Natural killer cell treated with Interleukin-12 subunit alpha and Interleukin-12 subunit beta and Interleukin-15 and Interleukin-18, amount 100 ng/mL, for 72 hours (primary cell): ENCODE measurements at regions not wholly inside any gene's neighbourhood (a gene's known extent, or its start where the extent isn't known, plus 50 kb on each side); places are given as distances from the start of the nearest gene placed in this dataset.

Experiments
- ATAC-seq, 2 donors: fragments of 150-1000 bp; cut with Tn5 transposase in 1 of 2; sonication (Bioruptor Pico), chemical (Tn5 transposase) in 1 of 2; 2 replicates each; pipeline ENCODE4 v1.10.0; 2021
- DNase-seq: peaks from one replicate; pipeline ENCODE4 v3.0.0; 2022; ENCODE audit warnings: low spot score
- H3K27ac Mint-ChIP-seq, 2 donors: 1 replicate in 1 of 2; 2 replicates in 1 of 2; pipeline ENCODE4 v1.8.0; 2022; ENCODE audit warnings: mixed read lengths in 2 of 2, mild to moderate bottlenecking in 1 of 2, moderate library complexity in 1 of 2
- H3K27me3 Mint-ChIP-seq, 2 donors: 1 replicate in 1 of 2; 2 replicates in 1 of 2; pipeline ENCODE4 v1.8.0; 2022; ENCODE audit warnings: mixed read lengths in 2 of 2
- H3K36me3 Mint-ChIP-seq: one replicate; pipeline ENCODE4 v1.8.0; 2022; ENCODE audit warnings: mixed read lengths
- H3K4me1 Mint-ChIP-seq, 2 donors: 1 replicate in 1 of 2; 2 replicates in 1 of 2; pipeline ENCODE4 v1.8.0; 2022; ENCODE audit warnings: low read depth in 2 of 2, mixed read lengths in 2 of 2, mild to moderate bottlenecking in 1 of 2
- H3K4me3 Mint-ChIP-seq: one replicate; pipeline ENCODE4 v1.8.0; 2022; ENCODE audit warnings: mixed read lengths
- H3K9me3 Mint-ChIP-seq: 2 replicates; pipeline ENCODE4 v1.8.0; 2022; ENCODE audit warnings: mixed read lengths

- no peak for DNase-seq
- H3K9me3 Mint-ChIP-seq = peaks cover 12% of the 10 kb centered on the region
These were observed 638.0 kb downstream of the NYAP2 start for GRCh38 chr2:226037526-226037925.

GRCh38 chr2:226031647-226032501 lies 632.4 kb downstream of the NYAP2 start:
- Mint-ChIP-seq H3K27me3 (peaks cover 12 to 21% of the 10 kb centered on the region in 2 donors), H3K27ac (no peak overlapping the region)
- no peak for ATAC-seq

More at GRCh38 chr2:226037526-226037925, 638.0 kb downstream of the NYAP2 start:
- no peak overlapping the region for H3K27ac Mint-ChIP-seq
- H3K36me3 Mint-ChIP-seq = no peaks in the 10 kb centered on the region
- H3K4me1 Mint-ChIP-seq = no peaks in the 10 kb centered on the region
- H3K27me3 Mint-ChIP-seq = no peaks in the 10 kb centered on the region
- no peak overlapping the region for H3K4me3 Mint-ChIP-seq
- ATAC-seq = no peak

GRCh38 chr2:226030788-226031646 lies 631.5 kb downstream of the NYAP2 start:
- no peak for DNase-seq
- Mint-ChIP-seq H3K27ac (no peak overlapping the region), H3K27me3 (peaks cover 12 to 21% of the 10 kb centered on the region in 2 donors), H3K4me3 (no peak overlapping the region), H3K4me1 (no peaks in the 10 kb centered on the region), H3K36me3 (no peaks in the 10 kb centered on the region), H3K9me3 (peaks cover 6% of the 10 kb centered on the region)
- peak in 1 of 2 donors; percentile 60 for ATAC-seq

More at GRCh38 chr2:226031647-226032501, 632.4 kb downstream of the NYAP2 start:
- no peak for DNase-seq
- no peaks in the 10 kb centered on the region for H3K36me3 Mint-ChIP-seq
- no peaks in the 10 kb centered on the region for H3K4me1 Mint-ChIP-seq
- H3K9me3 Mint-ChIP-seq = peaks cover 3% of the 10 kb centered on the region
- H3K4me3 Mint-ChIP-seq = no peak overlapping the region

GRCh38 chr2:226030369-226030768 lies 630.9 kb downstream of the NYAP2 start:
- Mint-ChIP-seq H3K4me1 (no peaks in the 10 kb centered on the region), H3K27ac (no peak overlapping the region), H3K36me3 (no peaks in the 10 kb centered on the region), H3K9me3 (peaks cover 6% of the 10 kb centered on the region), H3K27me3 (peaks cover 12 to 21% of the 10 kb centered on the region in 2 donors), H3K4me3 (no peak overlapping the region)
- DNase-seq (no peak), ATAC-seq (no peak)

- no peaks in the 10 kb centered on the region for H3K27me3 Mint-ChIP-seq
- H3K36me3 Mint-ChIP-seq = no peaks in the 10 kb centered on the region
- H3K4me3 Mint-ChIP-seq = no peak overlapping the region
- DNase-seq (no peak), ATAC-seq (no peak)
- H3K27ac Mint-ChIP-seq = no peak overlapping the region
- H3K9me3 Mint-ChIP-seq = peaks cover 17% of the 10 kb centered on the region
- H3K4me1 Mint-ChIP-seq = no peaks in the 10 kb centered on the region
These were observed 624.4 kb downstream of the NYAP2 start for GRCh38 chr2:226023946-226024345.

- no peaks in the 10 kb centered on the region for H3K36me3 Mint-ChIP-seq
- no peaks in the 10 kb centered on the region for H3K4me1 Mint-ChIP-seq
- peaks cover 18% of the 10 kb centered on the region for H3K9me3 Mint-ChIP-seq
- H3K27me3 Mint-ChIP-seq = no peaks in the 10 kb centered on the region
- DNase-seq (no peak), ATAC-seq (no peak)
- no peak overlapping the region for H3K4me3 Mint-ChIP-seq
- H3K27ac Mint-ChIP-seq = no peak overlapping the region
These were observed 623.9 kb downstream of the NYAP2 start for GRCh38 chr2:226023383-226023782.

GRCh38 chr2:226020956-226021355 lies 621.4 kb downstream of the NYAP2 start:
- H3K9me3 Mint-ChIP-seq = peaks cover 23% of the 10 kb centered on the region
- no peak overlapping the region for H3K27ac Mint-ChIP-seq
- H3K4me3 Mint-ChIP-seq = no peak overlapping the region
- ATAC-seq = no peak
- H3K27me3 Mint-ChIP-seq = no peaks in the 10 kb centered on the region
- H3K36me3 Mint-ChIP-seq = no peaks in the 10 kb centered on the region
- no peak for DNase-seq
- H3K4me1 Mint-ChIP-seq = no peaks in the 10 kb centered on the region

- Mint-ChIP-seq H3K27ac (no peak overlapping the region), H3K4me1 (no peaks in the 10 kb centered on the region), H3K4me3 (no peak overlapping the region), H3K36me3 (no peaks in the 10 kb centered on the region), H3K9me3 (peaks cover 25% of the 10 kb centered on the region), H3K27me3 (no peaks in the 10 kb centered on the region)
- DNase-seq (no peak), ATAC-seq (no peak)
These were observed 620.7 kb downstream of the NYAP2 start for GRCh38 chr2:226020176-226020575.

DNA sequence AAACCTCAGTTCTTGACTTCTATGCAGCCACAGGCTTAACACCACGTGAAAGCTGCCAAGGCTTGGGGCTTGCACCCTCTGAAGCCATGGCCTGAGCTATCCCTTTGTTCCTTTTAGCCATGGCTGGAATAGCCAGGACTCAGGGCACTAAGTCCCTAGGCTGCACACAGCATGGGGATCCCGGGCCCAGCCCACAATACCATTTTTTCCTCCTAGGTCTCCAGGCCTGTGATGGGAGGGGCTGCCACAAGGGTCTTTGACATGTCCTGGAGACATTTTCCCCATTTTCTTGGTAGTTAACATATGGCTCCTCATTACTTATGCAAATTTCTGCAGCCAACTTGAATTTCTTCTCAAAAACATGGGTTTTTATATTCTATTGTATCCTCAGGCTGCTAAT lies 619.1 kb downstream of the NYAP2 start:
- no peaks in the 10 kb centered on the region for H3K27me3 Mint-ChIP-seq
- H3K9me3 Mint-ChIP-seq = peaks cover 23% of the 10 kb centered on the region
- no peaks in the 10 kb centered on the region for H3K36me3 Mint-ChIP-seq
- DNase-seq = no peak
- no peak overlapping the region for H3K4me3 Mint-ChIP-seq
- ATAC-seq = no peak
- no peaks in the 10 kb centered on the region for H3K4me1 Mint-ChIP-seq
- no peak overlapping the region for H3K27ac Mint-ChIP-seq

DNA sequence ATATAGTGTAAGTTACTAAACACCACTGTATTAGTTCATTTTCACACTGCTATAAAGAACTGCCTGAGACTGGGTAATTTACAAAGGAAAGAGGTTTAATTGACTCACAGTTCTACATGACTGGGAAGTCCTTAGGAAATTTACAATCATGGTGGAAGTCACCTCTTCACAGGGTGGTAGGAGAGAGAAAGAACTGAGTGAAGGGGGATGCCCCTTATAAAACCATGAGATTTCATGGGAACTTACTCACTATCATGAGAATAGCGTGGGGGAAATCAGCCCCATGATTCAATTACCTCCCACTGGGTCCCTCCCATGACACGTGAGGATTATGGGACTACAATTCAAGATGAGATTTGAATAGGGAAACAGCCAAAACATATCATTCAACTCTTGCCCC lies 618.0 kb downstream of the NYAP2 start:
- no peak for ATAC-seq
- H3K9me3 Mint-ChIP-seq = peaks cover 23% of the 10 kb centered on the region
- no peaks in the 10 kb centered on the region for H3K36me3 Mint-ChIP-seq
- no peak overlapping the region for H3K4me3 Mint-ChIP-seq
- H3K27me3 Mint-ChIP-seq = no peaks in the 10 kb centered on the region
- no peak overlapping the region for H3K27ac Mint-ChIP-seq
- no peaks in the 10 kb centered on the region for H3K4me1 Mint-ChIP-seq
- DNase-seq = no peak

DNA sequence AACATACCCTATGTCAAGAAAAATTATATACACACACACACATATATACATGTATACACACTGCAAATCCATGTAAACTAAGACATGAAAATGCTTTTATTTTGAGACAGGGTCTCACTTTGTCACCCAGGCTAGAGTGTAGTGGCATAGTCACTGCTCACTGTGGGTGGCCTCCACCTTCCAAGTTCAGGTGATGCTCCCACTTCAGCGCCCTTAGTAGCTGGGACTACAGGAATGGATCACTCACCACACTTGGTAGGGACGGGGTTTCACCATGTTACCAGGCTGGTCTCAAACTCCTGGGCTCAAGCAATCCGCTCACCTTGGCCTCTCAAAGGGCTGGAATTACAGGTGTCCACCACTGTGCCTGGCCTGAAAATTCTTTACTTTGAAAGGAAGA lies 617.6 kb downstream of the NYAP2 start:
- Mint-ChIP-seq H3K4me3 (no peak overlapping the region), H3K27ac (no peak overlapping the region), H3K27me3 (no peaks in the 10 kb centered on the region), H3K9me3 (peaks cover 23% of the 10 kb centered on the region), H3K36me3 (no peaks in the 10 kb centered on the region), H3K4me1 (no peaks in the 10 kb centered on the region)
- DNase-seq (no peak), ATAC-seq (no peak)

GRCh38 chr2:226011716-226012450 lies 612.4 kb downstream of the NYAP2 start:
- Mint-ChIP-seq H3K27ac (no peak overlapping the region), H3K9me3 (peaks cover 12% of the 10 kb centered on the region), H3K36me3 (no peaks in the 10 kb centered on the region)

GRCh38 chr2:226002438-226002837 lies 602.9 kb downstream of the NYAP2 start:
- H3K27ac Mint-ChIP-seq = no peak overlapping the region
- H3K4me1 Mint-ChIP-seq = no peaks in the 10 kb centered on the region
- H3K27me3 Mint-ChIP-seq = no peaks in the 10 kb centered on the region
- peaks cover 10% of the 10 kb centered on the region for H3K9me3 Mint-ChIP-seq
- DNase-seq = no peak
- no peak overlapping the region for H3K4me3 Mint-ChIP-seq
- no peak for ATAC-seq
- H3K36me3 Mint-ChIP-seq = no peaks in the 10 kb centered on the region

More at GRCh38 chr2:226011716-226012450, 612.4 kb downstream of the NYAP2 start:
- ATAC-seq (no peak), DNase-seq (no peak)
- Mint-ChIP-seq H3K4me1 (no peaks in the 10 kb centered on the region), H3K27me3 (no peaks in the 10 kb centered on the region), H3K4me3 (no peak overlapping the region)
